HUDEP-2 (cell line): ENCODE measurements at regions not wholly inside any gene's neighbourhood (a gene's known extent, or its start where the extent isn't known, plus 50 kb on each side); places are given as distances from the start of the nearest gene placed in this dataset.

ENCODE experiments used
- DNase-seq, 76 experiments: peaks; one replicate each; lab custom pipeline; 2025; ENCODE audit not compliant: unreplicated experiment in 76 of 76; lab: John Stamatoyannopoulos, UW

DNA sequence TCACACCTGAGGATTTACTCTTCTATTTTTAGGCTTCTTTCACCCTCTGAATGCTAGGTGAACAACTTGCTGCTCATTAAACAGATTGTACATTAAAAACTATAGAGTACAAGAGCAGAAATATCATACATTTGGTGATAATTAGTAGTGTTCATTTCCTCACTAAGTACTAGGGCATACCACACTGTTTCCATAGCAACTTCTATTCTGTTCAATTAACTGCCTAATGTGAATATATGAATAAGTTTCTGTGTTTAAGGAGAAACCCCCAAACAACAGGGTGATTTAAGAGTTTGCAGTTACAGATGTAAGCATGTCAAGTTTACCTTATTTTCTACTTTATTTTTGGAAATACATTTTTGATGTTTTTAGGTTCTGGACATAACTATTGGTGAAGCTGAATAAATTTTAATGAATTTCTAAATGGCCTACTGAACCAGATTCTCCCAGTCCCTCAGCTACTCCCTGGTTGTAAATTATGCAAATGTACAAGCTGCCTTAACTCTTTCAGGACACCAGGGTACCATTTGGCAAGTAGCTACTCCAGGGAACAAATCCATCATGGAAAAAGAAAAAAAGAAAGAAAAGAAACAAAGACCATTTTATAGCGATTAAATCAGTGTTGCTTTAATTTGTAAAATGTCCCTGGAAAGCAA, 199.8 kb upstream of the NAV3 start:
- no peak for DNase-seq

- no peak for DNase-seq
These were observed 200.3 kb upstream of the NAV3 start for GRCh38 chr12:77630344-77630743.

DNA sequence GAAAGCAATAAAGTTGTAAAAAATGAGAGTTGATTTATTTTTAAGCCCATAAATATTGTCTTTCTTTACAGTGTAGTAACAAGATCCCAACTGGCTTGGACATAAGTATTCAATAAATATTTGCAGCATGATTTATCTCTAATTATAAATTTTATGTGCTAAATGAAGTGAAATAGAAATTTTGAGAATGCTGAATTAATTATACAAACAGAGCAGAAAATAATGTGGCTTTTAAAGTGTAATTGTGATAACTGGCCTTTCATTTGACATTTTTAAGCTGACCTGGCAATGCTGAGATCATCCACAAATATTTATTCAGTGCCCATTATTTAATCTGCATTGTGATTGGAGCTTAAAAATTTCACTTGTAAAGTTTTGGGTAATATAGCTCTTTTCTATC, 201.6 kb upstream of the NAV3 start:
- no peak for DNase-seq

GRCh38 chr12:77625441-77625840, 205.3 kb upstream of the NAV3 start:
- no peak for DNase-seq

DNA sequence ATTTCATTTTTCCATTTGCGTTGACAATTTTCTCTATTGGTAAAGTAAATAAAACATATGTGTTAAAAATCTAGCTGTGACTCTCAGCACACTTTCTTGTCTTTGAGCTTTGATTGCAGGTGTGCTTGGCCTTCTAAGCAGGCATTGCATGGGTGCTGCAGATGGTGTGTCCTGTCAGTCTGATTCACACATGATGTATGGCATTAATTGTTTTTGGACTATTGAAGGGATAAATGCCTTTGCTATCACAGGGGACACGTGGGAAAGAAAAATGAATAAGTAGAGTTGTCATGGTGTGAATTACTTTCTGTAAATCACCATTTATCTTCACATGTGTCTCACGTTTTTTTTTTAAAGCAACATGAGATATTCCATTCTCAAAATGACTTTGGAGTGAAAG, 211.3 kb upstream of the NAV3 start:
- no peak for DNase-seq

DNA sequence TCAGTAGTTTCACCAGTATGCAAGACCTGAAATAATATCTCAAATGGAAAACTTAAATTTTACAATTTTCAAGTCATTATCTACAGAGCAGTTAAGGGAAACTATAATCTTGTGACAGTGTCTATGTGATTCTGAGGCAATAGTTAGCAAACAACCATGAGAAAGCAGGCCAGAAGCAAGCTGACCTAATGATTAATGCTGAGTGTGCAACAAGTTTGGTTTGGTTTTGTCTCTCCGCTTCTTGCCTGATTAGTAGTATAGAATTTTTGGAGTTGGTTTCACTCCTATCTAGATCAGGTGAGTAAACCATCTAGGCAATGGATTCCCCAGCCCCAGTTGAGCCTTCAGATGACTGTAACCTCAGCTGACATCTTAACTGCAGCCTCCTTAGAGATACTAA, 212.9 kb upstream of the NAV3 start:
- no peak for DNase-seq

- no peak for DNase-seq
These were observed 215.4 kb upstream of the NAV3 start for GRCh38 chr12:77615332-77615731.

DNA sequence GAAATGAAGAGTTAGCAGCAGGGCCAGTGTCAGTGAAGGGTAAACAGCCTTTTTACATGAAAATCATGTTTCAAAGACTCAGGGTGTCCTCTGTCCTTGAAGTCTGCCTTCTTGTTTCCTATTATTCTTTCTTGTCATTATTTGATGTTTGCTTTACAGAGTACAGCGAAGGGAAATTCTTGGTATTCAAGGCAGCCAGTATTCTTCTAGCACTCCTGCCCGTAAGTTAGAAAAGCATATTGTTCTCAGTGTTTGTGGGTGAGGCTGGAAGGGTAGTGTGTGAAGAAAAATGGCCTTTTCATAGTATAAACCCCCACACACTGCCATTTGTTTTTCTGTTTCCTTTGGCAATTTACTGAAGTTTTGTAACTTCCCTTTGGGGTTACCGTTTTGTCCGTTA, 217.3 kb upstream of the NAV3 start:
- no peak for DNase-seq

GRCh38 chr12:77610446-77610845, 220.2 kb upstream of the NAV3 start:
- DNase-seq, result no peak

GRCh38 chr12:77609016-77609415, 221.7 kb upstream of the NAV3 start:
- no peak for DNase-seq

DNA sequence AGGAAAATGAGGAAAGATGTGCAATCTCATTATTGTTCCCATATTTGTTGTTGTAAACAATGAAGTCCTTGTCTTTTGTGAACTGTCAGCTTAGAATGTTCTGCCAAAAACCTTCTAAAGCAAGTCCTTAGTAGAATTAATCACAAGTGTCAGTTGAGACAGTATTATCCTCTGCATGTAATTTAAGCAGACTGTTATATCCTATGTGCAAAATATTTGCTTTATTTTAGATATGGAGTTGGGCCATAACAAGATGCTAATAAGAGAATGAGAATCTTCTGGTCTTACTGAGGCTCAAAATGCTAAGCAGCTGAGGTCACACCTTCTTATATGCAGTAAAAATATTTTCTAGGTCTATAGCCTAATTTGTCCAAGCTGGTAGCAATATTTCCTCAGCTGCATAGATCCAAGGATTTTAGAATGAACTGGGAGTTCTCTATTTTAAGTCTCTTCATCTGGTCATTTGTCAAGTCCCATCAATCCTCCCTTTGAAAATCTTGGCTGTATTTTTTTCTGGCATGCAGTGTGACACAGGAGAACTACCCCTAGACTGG, 222.3 kb upstream of the NAV3 start:
- no peak for DNase-seq

- no peak for DNase-seq
These were observed 224.3 kb upstream of the NAV3 start for GRCh38 chr12:77606348-77606747.

- no peak for DNase-seq
These were observed 226.7 kb upstream of the NAV3 start for GRCh38 chr12:77603946-77604345.

DNA sequence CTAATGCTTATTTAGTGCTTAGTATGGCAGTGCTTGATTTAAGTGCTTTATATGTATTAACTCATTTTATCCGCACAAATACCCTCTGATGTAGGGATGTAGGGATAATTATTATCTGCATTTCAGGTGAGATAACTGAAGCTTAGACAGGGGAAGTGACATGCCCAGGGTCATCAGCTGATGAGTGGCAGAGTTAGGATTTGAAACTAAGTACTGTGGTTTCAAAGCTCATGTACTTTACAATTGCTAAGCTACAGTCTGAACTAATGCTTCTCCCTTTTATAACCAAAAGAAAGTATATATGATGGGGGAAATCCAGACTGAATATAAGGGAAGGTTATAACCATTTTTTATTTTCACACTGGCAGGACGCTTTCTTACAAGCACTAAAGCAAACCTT, 229.6 kb upstream of the NAV3 start:
- no peak for DNase-seq

DNA sequence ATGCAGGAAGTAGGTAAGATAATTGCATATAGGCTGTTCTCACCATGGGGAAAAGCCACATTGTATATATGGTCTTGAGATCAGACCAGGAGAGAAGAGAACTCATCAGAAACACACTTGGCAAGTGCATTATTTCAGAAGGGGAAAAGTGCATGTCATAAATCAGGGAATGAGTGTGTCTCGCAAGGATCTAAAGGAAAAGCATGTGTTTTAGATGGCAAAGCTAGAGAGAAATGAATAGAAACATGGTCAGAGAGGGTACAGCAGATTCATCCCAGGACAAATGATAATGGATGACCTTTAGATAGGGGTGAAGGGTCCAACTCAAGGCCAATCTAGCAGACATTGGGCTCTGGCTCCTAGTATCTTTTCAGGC, 230.2 kb upstream of the NAV3 start:
- DNase-seq, result no peak

DNA sequence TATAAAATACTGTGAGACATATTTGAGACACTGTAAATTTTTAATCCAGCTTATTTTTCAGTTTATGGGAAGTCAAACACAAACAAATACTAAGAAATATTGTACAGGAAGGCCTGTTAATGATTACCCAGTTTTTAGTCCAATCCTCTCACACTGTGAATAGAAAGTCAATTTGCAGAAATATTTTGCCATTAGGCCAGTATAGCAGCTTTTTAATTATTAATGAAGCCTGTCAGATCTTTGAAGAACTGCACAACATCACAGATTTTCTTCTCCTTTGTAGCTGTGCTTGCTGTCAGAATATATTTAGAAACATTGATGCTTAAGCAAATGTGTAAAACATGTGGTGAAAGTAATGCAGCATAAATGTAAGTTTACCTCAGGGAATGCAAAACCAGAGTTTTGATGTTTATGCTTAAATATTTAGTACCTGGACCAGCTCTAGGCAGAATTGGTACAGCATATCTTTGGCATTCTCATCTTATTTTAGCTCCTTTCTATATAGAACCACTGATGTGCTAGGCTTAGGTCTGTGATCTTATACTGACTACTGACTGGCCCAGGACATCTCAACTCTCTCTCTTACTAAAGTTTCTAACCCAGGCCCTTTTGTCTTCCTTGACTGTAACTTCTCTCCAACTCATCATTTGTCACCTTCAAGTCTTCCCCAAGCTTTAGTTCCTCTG, 230.8 kb upstream of the NAV3 start:
- no peak for DNase-seq

GRCh38 chr12:77594366-77594765, 236.3 kb upstream of the NAV3 start:
- no peak for DNase-seq

DNA sequence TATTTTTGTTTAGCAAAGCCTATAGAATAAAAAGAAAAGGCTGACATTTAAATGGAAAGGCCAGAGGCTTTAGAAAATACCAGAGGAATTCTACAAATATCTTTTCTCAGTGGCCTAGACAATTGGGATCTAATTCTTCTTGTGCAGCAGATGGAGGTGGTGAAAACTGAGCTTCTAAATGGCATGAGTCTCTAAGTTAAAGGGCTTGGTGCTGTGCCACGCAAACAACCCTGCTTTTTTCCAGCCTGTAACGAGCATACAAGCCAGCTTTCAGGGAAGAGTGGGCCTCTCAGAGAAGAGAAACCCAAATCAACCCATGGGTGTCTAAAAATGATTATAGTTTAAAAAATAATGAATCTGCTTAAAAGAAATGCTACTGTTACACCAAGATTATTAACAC, 237.9 kb upstream of the NAV3 start:
- DNase-seq, result no peak

DNA sequence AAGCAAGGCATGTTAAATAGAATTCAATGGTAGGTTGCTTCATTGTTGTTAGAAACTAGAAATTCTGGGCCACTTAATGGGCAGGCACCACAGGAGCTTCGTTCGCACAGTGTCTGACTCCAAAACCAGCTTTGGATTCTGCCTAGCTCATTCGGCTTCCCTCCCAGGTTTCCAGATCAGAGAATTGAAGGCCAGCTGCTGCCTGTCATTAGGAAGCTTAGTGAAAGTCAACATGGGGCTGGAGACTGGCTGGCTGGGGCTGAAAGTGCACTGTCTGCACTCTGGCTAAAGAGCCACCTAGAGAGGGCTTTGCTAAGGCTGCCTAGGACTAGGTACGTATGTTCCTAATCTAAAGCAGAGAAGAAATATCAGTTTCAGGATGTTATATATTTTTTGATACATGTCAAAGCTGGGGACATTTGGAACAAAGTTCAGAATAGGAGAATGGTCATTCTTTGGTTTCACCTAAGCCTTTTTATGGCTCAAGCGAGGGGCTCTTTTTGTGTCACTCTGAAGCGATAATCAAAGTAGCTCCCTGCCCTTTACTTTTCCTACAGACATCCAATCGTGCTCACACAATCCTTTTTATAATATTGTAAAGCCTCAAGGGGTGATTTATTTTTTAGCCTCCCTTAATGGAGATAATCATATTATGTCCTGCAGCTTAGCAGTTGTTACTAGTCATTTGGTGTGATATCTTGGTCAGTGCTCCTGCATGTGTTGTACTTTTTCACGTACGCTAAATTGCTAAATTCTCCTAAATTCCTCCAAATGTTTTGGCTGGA, 238.5 kb upstream of the NAV3 start:
- no peak for DNase-seq

- no peak for DNase-seq
These were observed 240.4 kb upstream of the NAV3 start for GRCh38 chr12:77590306-77590705.

DNA sequence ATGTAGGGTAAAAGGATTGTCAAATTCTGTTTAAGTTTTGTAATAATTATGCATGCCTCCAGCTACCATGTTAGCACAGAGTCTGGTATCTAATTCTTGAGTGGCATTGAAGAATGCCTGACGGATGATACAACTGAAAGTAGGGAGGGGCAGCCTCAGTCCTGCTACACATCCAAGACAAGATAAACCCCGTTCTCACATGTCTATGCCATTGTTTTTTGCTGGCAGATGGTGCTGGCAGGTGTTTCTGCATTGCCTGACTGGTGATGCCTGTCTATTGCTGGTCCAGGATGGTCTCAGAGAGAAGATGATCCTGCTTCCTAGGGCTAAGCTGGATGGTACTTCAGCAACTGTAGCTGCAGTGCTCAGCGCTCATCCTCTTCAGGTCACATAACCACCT, 245.8 kb upstream of the NAV3 start:
- no peak for DNase-seq
